Natural killer cell treated with Interleukin-12 subunit alpha and Interleukin-12 subunit beta and Interleukin-15 and Interleukin-18, amount 100 ng/mL, for 72 hours (primary cell): ENCODE measurements at regions not wholly inside any gene's neighbourhood (a gene's known extent, or its start where the extent isn't known, plus 50 kb on each side); places are given as distances from the start of the nearest gene placed in this dataset.
"Not testable (repeated sequence)": the region's sequence is repeated elsewhere in the genome, so short reads cannot be mapped to it uniquely, and the experiment has no call there.

Source experiments
- ATAC-seq, 2 donors: fragments of 150-1000 bp; cut with Tn5 transposase in 1 of 2; sonication (Bioruptor Pico), chemical (Tn5 transposase) in 1 of 2; 2 replicates each; pipeline ENCODE4 v1.10.0; 2021
- DNase-seq: peaks from one replicate; pipeline ENCODE4 v3.0.0; 2022; ENCODE audit warnings: low spot score
- H3K27ac Mint-ChIP-seq, 2 donors: 1 replicate in 1 of 2; 2 replicates in 1 of 2; pipeline ENCODE4 v1.8.0; 2022; ENCODE audit warnings: mixed read lengths in 2 of 2, mild to moderate bottlenecking in 1 of 2, moderate library complexity in 1 of 2
- H3K27me3 Mint-ChIP-seq, 2 donors: 1 replicate in 1 of 2; 2 replicates in 1 of 2; pipeline ENCODE4 v1.8.0; 2022; ENCODE audit warnings: mixed read lengths in 2 of 2
- H3K36me3 Mint-ChIP-seq: one replicate; pipeline ENCODE4 v1.8.0; 2022; ENCODE audit warnings: mixed read lengths
- H3K4me1 Mint-ChIP-seq, 2 donors: 1 replicate in 1 of 2; 2 replicates in 1 of 2; pipeline ENCODE4 v1.8.0; 2022; ENCODE audit warnings: low read depth in 2 of 2, mixed read lengths in 2 of 2, mild to moderate bottlenecking in 1 of 2
- H3K4me3 Mint-ChIP-seq: one replicate; pipeline ENCODE4 v1.8.0; 2022; ENCODE audit warnings: mixed read lengths
- H3K9me3 Mint-ChIP-seq: 2 replicates; pipeline ENCODE4 v1.8.0; 2022; ENCODE audit warnings: mixed read lengths

DNA sequence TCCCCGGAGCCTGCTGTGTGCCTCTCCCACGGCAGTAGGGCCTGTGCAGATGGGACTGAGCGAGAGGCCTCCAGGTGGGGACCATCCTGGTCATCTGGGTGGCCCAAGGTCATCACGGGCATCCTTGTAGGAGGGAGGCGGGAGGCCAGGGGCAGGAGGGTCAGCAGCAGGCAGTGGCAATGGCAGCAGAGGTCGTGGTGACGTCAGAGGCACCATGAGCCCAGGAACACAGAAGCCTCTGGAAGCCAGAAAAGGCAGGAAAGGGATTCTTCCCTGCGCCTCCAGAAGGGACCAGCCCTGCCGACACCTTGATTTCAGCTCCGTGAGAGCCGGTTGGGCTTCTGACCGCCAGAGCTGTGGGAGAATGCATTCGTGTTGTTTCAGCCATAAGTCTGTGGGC lies 190.3 kb downstream of the BANP start:
- Mint-ChIP-seq H3K36me3 (peaks cover 4% of the 10 kb centered on the region), H3K4me3 (no peak overlapping the region), H3K27me3 (peaks cover 0 to 10% of the 10 kb centered on the region in 2 donors), H3K9me3 (peaks cover 3% of the 10 kb centered on the region), H3K4me1 (peaks cover 0 to 2% of the 10 kb centered on the region in 2 donors), H3K27ac (no peak overlapping the region)
- ATAC-seq = no peak
- no peak for DNase-seq

GRCh38 chr16:88142056-88142935 lies 191.1 kb downstream of the BANP start:
- not testable (repeated sequence) for H3K27ac Mint-ChIP-seq, H3K4me3 Mint-ChIP-seq, H3K9me3 Mint-ChIP-seq, H3K4me1 Mint-ChIP-seq, H3K36me3 Mint-ChIP-seq, ATAC-seq, DNase-seq
- H3K27me3 Mint-ChIP-seq = peaks cover 0 to 10% of the 10 kb centered on the region in 2 donors

DNA sequence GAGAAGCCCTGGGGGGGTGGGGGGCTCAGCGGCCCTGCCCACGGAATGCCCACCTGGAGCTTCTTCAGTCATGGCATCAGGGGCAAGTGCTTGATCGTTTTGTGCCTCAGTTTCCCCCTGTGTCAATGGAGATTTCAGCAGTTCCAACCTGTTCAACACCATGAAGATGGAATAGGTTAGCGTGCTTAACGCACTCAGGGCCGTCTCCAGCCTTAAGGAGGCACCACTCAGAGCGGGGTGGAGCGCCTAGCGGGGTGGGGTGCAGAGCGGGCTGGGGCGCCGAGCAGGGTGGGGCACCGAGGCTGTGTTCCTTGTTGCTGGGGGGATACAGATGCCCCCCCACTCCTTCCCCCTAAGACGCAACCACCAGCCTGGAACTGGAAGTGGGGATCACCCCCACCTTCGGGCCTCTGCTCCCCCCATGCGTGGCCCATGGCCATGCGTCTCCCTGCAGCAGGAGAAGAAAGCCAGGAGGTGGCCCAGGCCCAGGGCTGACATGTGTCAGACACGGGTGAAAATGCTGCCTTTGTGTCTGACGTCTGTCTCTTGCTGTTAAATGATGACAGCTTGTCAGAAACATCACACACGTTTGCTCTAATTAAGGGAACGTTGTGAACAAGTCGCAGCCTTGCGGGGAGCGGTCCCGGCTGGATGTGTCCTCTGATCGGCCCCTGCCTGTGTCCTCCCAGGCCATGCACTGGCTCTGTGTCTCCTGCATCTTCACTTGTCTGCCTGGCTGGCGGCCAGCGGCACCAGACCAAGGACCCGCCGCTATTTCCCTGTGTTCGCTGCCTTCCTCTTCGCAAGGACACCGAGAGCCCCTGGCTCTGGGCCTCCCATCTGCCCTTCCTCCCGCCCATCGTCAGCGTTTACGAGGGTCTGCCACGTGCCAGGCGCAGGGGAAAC lies 192.1 kb downstream of the BANP start:
- H3K36me3 Mint-ChIP-seq, ATAC-seq, DNase-seq, H3K27ac Mint-ChIP-seq, H3K4me3 Mint-ChIP-seq, H3K27me3 Mint-ChIP-seq, H3K4me1 Mint-ChIP-seq, H3K9me3 Mint-ChIP-seq: not testable (repeated sequence)

DNA sequence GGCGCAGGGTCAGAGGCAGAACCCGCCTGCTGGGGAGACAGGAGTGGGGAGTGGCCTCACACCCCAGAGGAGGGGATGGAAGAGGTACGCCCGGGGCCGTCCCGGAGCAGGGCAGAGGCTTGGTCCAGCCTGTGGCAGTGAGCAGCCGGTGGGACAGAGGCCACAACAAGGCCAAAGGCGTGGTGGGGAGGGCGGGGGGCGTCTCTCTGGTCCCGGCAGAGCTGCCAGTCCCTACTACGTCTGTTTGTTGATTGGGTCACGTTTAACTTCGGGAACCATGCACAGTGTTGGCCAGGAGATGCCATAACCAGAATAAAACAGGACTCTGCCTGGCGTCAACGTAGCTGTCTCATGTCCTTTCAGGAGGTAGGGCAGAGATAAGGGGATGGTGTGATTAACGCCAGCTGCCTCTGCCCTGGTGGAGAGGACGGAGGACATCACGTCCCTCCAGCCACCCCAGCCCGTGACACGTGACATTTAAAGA lies 192.8 kb downstream of the BANP start:
- no peak overlapping the region for H3K27ac Mint-ChIP-seq
- no peak for DNase-seq
- H3K4me1 Mint-ChIP-seq = no peaks in the 10 kb centered on the region
- H3K27me3 Mint-ChIP-seq = peaks cover 0 to 6% of the 10 kb centered on the region in 2 donors
- H3K9me3 Mint-ChIP-seq = no peaks in the 10 kb centered on the region
- no peak for ATAC-seq
- H3K36me3 Mint-ChIP-seq = no peaks in the 10 kb centered on the region
- H3K4me3 Mint-ChIP-seq = no peak overlapping the region

DNA sequence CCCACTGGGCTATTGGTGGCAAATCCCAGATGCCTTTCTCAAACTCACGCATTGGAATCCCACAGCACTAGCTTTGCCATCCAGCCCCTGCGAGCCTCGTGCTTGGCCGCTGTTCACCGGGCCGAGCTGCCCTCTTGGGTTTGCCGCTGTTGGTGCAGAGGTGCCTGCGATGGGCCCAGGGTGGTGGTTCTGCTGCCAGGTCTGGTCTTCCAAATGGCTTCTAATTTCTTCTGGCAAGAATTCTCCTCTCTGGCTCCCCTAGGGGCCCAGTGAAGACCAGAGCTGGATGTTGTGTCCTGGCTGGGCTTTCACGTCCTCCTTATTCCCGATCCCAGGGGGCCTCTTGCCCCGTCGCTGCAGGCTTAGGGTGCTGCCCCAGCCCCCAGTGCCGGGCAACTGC lies 194.1 kb downstream of the BANP start:
- H3K4me3 Mint-ChIP-seq, H3K27me3 Mint-ChIP-seq, ATAC-seq, H3K27ac Mint-ChIP-seq, H3K36me3 Mint-ChIP-seq, DNase-seq, H3K4me1 Mint-ChIP-seq, H3K9me3 Mint-ChIP-seq: not testable (repeated sequence)

DNA sequence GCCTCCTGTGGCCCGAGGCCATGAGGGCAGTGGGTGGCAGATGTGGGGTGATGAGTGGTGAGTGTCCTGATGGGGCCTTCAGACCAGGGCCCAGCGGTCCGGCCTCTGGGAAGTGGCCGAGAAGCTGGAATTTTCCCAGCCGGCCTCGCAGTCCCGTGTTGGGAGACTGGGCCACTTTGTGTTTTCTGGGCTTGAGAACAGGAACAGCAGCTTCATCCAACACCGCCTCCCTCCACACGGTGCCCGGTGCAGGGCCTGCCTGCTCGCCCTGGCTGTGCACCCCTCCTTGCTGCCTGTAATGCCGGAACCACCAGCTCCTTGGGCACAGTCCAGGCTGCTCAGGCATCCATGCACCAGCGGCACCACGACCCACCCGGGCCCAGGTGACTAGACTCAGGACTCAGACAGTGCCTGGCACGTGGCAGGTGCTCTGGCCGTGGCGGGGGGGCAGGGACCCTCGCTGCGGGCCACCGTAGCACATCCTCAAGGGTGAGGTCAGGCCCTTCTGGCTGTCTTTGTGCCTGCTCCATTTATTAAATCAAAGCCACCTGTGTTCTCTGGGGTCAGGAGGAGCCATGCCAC lies 194.7 kb downstream of the BANP start:
- H3K27me3 Mint-ChIP-seq, H3K27ac Mint-ChIP-seq, H3K9me3 Mint-ChIP-seq, H3K36me3 Mint-ChIP-seq, ATAC-seq, DNase-seq, H3K4me1 Mint-ChIP-seq, H3K4me3 Mint-ChIP-seq: not testable (repeated sequence)

DNA sequence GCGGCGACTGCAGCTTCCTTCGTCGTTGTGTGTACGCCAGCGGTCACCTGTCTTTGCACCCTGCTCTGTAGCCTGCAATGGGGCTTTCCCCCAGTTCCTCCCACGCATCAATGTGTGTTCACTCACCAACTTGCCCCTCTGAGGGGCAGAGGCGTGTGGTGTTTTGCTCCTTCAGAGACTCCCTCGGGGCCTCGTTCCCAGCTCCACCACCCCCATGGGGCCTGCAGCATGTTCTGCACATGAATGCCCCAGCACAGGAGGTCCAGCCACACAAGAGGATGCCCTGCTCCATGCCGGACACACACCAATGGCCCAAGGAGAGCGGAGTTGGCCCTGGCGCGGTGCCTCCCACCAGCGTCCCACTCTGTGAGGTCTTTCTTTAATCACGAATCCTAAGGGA lies 196.8 kb downstream of the BANP start:
- not testable (repeated sequence) for H3K27ac Mint-ChIP-seq, H3K4me3 Mint-ChIP-seq, H3K9me3 Mint-ChIP-seq, H3K27me3 Mint-ChIP-seq, DNase-seq, H3K36me3 Mint-ChIP-seq, H3K4me1 Mint-ChIP-seq, ATAC-seq

- not testable (repeated sequence) for H3K4me3 Mint-ChIP-seq, DNase-seq, H3K4me1 Mint-ChIP-seq, H3K36me3 Mint-ChIP-seq, H3K27ac Mint-ChIP-seq, H3K27me3 Mint-ChIP-seq, H3K9me3 Mint-ChIP-seq, ATAC-seq
Measured at GRCh38 chr16:88148682-88149081, 197.4 kb downstream of the BANP start.

DNA sequence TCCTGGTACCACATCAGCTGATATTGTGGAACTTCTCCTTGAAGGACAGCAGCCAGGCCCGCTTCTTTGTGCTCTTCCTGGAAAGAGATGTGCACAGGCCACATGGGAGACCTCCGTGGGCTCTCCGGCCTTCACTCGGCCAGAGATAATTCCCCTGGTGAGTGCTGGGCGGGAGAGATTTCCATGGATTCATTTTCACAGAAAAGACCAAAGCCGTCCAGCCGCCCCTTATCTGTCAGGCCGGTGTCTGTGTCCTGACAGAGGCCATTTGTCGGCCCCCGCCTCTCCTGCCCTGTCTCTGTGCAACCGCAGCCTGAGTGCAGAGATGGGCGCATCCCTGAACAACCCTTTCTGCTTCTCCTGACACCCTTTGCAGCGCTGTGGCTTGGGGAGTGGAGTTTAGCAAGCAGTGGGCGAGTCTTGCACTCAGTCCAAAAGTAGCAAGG lies 197.9 kb downstream of the BANP start:
- H3K4me3 Mint-ChIP-seq, H3K4me1 Mint-ChIP-seq, H3K27ac Mint-ChIP-seq, H3K9me3 Mint-ChIP-seq, DNase-seq, H3K36me3 Mint-ChIP-seq, H3K27me3 Mint-ChIP-seq, ATAC-seq: not testable (repeated sequence)

DNA sequence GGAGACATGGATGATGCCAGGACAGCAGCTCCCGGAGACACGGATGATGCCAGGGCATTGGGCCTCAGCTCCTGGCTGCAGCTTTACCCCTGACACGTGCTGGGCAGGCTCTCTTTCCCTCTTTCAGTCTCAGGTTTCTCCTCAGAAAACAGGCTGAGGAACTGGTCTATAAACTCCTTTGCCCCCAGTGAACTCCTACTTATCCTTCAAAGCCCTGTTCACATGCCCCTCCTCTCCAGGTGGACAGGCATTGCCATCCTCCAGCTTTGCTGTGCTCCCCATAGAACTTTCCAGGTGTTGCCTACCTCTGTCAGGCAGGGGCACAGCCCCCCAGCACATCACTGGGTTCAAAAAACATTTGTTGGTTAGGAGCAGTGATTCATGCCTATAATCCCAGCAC lies 198.4 kb downstream of the BANP start:
- DNase-seq = not testable (repeated sequence)

DNA sequence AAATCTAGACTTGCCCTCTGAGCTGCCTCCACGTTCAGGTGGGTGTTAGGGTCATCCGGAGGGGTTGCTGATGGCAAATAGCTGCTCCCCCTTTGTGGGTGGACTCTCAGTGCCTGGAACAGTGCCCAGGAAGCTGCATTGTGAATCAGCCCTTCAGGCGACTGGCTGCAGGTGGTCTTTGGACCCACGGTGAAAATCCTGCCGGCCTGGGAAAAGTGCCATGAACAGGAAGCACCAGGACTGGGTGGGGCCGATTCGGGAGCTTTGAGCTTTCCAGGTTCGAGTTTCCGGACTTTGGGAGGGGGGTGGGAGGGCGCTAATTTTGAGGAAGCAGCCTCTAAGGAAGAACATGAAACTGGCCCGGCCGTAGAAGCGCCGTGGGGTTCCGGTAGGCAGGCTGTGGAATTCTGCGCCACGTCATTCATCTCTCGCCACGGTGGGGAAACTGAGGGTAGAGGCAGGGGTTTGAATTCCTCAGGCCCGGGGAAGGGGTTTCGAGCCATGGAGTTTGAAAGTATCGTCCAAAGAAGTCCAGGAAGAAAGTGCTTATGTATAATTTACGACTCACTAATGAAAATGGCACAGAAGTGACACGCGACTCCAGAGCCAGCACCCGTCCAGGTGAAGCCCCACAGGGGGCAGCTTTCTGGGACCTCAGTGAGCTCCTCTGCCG lies 199.4 kb downstream of the BANP start:
- ATAC-seq, H3K27me3 Mint-ChIP-seq, H3K4me3 Mint-ChIP-seq, H3K4me1 Mint-ChIP-seq, H3K27ac Mint-ChIP-seq, H3K9me3 Mint-ChIP-seq, DNase-seq, H3K36me3 Mint-ChIP-seq: not testable (repeated sequence)

More for the DNA sequence above, 198.4 kb downstream of the BANP start:
- H3K4me3 Mint-ChIP-seq, H3K27me3 Mint-ChIP-seq, H3K27ac Mint-ChIP-seq, H3K36me3 Mint-ChIP-seq, H3K4me1 Mint-ChIP-seq, ATAC-seq, H3K9me3 Mint-ChIP-seq: not testable (repeated sequence)

DNA sequence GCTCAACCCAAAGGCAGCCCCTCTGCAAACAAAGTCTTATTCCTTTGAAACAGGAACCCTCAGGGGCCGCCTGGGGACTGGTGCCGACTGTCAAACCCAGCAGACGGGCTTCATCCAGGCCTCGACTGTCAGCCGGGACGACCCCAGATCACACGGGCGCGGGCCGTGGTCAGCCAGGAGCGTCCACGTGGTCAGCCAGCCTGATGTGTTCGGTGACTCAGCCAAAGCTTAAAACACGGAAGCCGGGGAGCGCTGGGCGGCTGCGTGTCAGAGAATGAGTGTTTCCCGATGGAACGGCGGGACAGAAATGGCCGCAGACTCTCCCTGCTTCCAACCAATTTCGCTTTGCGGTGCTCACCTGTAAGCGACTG lies 199.9 kb downstream of the BANP start:
- not testable (repeated sequence) for DNase-seq, H3K36me3 Mint-ChIP-seq, ATAC-seq, H3K9me3 Mint-ChIP-seq, H3K27ac Mint-ChIP-seq, H3K27me3 Mint-ChIP-seq, H3K4me3 Mint-ChIP-seq, H3K4me1 Mint-ChIP-seq
